NCI-H1048 (cell line): ENCODE measurements at regions not wholly inside any gene's neighbourhood (a gene's known extent, or its start where the extent isn't known, plus 50 kb on each side); places are given as distances from the start of the nearest gene placed in this dataset.

Experiments
- DNase-seq: peaks from one replicate; lab custom pipeline; 2025; lab: John Stamatoyannopoulos, UW

DNA sequence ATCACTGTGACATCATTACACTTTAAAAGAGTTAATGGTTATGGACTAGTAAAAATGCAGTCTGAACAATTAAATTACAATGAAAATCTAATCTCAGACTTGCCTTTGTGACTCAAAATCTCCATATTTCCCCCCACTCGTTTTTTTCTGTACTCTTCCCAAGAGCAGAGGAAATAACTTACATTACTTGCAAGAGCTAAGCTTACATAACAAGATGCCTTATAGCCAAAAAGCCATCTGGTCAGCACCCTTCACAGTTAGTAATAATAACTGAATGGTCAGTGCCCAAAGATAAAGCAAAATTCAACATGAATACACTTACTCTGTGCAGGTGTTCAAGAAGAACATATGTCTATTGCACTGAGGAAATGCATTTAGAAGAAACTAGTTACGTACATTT lies 1381.5 kb upstream of the CELF2 start:
- DNase-seq = no peak

DNA sequence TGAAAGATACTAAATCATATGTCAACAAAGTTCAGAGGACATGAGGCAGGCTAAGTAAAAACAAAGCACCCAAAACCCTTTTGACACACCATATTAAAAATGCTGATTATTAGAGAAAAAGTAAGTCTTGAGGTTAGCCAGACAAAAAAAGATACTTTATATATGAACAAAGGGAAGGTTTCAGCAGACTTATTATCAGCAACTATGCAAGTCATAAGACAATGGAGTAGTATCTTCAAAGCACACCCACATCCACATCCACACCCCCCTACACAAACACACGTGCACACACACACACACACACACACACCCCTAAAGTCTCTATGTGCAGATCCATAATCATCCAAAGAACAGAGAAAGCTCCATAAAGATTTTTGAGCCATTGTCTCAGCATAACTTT lies 1373.9 kb upstream of the CELF2 start:
- no peak for DNase-seq

DNA sequence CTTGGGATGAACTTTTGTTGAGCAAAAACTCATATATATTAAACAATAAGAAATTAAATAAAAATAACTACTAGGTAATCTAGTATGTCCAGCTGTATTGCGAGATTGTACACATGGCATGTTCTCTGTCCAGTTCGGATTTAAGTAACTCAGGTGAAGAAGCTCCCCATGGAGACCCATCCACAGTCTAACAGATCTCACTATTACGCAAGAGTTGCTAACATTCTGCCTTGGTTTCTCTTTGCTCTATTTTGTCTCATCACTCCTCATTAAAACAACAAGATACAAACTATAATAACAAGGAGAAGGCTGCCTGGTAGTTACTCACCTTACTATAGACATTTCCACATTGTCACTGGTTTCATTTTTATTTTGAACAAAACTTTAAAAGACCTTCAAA lies 1372.3 kb upstream of the CELF2 start:
- no peak for DNase-seq

DNA sequence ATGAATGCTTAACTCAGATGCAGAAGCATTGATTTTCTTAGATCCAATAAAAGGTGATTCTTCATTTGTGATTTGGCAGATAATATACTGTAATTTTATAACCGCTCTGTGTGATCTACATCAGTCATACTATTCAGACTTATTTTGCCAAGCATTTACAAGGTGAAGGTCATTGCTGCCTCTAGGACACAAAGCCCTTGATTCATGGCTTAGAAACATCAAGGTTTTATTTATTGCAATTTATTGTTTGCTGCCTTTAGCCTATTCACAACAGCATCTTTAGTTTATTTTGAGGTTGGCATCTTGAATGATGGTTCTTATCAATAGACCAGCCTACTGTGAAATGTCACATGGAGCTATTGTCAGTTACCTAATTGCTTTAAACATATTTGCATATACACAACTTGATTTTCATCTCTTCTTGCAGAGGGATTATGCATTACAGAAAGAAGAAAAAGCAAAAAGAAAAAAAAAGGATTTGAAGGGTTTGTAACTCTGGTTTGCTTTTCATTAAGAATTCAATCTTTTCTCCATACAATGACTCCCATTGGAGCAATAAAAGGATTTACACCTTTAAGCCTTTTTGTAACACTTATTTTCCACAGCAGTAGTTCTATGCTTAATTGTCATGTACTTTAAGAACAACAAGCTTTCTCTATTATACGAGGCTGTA lies 1371.6 kb upstream of the CELF2 start:
- no peak for DNase-seq

DNA sequence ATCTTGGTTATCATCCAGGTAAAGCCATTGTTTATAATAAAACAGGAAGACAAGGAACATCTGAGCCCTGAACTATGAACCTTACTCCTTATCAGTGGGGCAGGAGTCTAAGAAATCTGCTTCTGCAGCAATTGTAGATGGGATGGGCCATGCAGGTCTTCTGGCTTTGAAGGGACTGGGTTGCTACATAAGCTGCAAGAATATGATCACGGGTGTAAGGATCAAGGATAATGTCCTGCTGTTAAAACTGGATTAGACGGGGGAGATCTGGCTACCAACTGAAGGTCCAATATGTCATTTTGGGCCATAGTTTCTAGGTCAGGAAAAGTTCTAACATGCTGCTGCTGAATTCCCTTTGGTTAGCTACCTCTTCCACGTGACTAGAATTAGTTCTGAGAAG lies 1363.4 kb upstream of the CELF2 start:
- no peak for DNase-seq

DNA sequence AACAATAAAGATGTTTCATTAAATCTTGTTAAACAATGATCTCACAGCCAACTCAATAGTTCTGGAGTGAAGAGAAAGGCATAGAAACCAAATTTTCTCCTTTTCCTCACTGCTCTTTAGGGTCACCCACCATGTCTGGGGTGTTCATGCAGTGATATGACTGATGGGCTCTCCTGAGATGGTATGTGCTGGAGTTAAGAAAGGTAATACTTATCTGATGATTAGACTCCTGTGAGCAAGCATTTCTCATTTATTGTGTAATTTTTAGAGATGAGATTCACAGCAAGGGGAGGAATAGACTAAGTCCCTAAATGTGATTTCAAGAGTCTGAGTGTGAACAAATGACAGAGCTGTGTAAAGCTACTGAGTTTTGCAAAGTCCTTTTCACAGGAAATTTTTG lies 1361.3 kb upstream of the CELF2 start:
- DNase-seq = no peak

DNA sequence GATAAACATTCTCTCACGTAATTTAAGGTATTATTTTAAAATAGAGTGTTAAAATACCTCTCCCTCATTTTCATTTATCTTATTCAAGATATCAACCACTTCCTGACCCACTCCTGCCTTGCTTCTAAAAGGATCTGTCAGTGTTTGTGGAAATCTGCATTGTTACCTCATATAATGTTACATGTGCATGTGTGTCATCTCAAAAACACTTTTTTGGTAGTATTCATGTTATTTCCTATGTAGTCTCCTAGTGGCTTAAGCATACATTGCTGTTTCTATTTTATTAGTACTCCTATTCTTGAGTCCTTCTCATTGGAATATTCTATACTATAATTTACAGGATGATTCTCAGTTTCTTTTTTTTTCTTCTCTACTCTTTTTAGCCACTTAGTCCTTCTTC lies 1360.7 kb upstream of the CELF2 start:
- DNase-seq = no peak

DNA sequence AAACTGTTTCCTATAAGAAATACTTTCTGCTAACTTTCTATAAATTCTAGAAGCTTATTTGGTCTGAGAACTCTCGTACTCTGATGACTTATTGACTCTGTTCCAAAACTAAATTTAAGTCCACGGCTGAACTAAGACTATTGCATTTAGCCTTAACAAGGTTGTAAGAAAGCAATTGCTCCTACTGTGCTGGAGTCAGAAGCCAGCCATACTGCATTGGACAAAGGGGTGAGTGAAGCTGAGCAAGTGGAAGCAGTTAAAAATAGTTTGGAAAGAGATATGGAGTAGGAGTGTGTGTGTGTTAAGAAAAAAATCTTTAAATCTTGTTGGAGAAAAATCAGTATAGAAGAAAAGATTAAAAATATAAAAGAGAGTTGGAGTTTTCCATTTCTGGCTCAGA lies 1360.1 kb upstream of the CELF2 start:
- DNase-seq = no peak

DNA sequence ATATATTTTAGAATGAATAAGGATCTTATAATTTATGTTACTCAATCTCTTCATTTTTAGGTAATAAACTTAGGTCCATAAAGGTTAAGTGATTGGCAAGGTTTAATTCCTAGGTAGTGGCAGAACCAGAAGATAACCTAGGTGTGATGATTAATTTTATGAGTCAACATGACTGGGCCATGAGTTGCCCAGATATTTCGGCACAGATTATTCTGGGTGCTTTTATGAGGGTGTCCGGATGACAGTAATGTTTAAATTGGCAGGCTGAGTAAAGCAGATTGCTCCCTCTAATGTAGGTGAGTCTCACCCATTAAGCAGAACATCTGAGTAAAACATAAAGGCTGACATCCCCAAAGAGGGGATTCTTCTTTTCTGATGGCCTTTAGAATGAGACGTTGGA lies 1349.3 kb upstream of the CELF2 start:
- DNase-seq = no peak

DNA sequence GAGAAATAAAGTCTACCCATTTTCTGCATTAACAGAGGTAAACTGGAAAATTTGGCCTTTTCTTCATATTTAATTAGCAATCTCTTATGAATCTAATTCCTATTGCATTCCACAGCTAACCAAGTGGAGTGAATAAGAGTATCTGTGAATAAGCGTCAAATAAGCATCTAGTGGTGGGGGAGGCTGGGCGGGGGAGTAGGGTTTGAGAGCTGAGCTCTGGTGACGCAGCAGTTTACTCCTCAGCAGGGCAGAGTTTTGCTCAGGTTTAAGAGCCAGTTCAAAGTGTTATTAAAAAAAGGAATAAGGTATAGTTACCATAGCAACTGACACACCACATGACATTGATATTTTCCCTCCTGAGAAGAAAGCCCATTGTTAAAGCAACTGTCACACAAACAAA lies 1346.8 kb upstream of the CELF2 start:
- DNase-seq = no peak

DNA sequence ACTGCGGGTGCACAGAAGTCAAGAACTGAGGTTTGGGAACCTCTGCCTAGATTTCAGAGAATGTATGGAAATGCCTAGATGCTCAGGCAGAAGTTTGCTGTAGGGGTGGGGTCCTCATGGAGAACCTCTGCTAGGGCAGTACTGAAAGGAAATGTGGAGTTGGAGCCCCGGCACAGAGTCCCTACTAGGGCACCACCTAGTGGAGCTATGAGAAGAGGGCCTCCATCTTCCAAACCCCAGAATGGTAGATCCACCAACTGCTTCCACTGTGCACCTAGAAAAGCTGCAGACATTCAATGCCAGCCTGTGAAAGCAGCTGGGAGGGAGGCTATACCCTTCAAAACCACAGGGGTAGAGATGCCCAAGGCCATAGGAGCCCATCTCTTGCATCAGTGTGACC lies 1336.0 kb upstream of the CELF2 start:
- DNase-seq = no peak

DNA sequence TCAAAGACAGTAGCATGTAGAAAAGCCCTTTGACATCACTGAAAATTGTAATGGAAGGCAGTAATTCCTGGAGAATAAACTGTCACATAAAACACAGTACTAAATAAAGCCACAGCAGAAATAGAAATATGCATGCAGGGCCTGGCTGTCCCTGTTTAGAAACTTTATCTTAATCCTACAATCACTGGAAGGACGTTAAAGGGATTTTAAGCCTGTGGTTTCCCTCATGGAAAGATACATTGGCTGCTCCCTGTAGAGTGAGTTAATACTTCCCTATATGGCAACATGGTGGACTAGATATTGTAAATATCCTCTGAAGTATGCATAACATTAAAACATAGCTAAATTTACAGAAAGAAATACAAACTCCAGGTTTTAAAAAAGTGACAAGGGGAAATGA lies 1334.9 kb upstream of the CELF2 start:
- no peak for DNase-seq

DNA sequence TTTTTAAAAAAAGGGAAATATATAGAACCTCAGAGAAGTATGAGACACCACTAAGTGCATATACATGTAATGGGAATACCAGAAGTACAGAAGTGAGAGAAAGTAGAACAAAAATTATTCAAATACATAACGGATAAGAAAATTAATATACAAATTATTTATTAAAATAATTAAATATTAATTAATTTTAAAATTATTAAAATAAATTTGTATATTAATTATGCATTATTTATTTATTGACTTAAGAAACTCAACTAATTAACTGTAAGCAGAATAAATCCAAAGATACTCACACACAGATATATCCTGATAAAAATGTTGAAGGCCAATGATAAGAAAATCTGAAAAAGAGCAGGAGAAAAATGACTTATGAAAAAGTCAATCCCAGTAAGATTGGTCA lies 1333.5 kb upstream of the CELF2 start:
- DNase-seq = no peak

DNA sequence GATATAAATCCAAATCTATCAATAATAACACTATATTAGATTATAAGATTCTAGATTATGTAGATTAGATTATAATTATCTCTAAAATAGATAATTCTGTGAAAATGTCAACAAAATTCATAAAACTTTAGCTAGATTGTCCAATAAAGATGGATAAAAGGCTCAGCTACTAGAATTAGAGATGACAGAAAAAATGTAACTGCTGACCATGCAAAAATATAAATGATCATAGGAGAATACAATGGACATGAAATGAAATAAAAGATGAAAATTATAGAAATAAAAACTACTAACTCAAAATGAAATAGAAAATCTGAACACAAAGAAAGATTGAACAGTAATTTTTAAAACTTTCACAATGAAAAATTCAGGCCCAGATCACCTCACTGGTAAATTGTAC lies 1332.1 kb upstream of the CELF2 start:
- DNase-seq = no peak

DNA sequence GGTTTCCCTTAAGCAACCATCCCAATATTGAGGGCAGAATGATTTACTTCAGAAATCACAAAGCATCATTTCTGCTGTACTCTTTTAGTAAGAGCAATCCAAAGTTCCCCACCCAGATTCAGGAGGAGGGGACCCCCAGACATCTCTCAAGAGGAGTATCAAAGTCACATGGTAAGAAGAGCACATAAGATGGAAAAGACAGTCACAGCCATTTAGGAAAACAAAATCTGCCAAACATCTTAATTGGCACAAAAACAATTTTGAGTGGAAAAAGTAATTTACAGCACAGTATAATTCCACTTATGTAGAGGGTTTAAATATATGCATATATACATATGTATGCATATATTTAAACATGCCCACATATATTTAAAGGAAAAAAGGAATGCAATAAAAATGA lies 1329.0 kb upstream of the CELF2 start:
- DNase-seq = no peak

DNA sequence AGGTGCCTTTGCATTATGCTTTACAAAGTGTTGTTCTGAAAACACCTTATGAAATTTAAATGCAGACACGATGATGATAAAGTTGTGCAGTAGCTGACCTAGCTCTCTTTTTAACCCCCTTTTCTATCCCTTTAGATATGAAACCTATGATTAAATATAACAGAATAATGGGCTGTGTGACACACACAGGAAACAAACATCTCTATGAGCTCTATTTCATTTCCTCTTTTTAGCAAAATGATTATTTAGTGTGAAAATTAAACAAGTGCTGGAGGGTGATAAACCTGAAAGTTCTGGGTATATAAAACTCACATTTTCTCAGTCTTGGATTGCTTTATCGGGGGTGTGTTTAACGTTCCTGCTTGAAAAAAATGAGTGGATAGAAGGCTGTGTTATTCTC lies 1310.5 kb upstream of the CELF2 start:
- DNase-seq = no peak

DNA sequence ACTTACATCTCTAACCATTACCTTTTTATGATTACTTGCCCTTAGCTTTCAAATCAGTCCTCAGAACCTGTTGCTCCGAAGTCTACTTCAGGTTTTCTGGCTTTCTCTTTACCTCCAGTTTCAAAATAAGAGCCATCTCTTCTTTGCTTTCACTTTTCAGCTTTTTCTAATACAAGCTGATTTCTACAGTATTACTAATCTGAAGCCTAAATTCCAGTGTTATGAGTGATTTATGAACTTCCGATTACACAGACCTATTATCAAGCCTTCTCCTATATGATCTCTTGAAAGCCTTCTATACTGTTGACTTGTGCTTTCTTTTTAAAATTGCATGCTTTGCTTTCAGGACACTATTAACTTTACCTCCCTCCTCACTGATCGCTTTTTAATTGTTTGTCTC lies 1307.8 kb upstream of the CELF2 start:
- no peak for DNase-seq

DNA sequence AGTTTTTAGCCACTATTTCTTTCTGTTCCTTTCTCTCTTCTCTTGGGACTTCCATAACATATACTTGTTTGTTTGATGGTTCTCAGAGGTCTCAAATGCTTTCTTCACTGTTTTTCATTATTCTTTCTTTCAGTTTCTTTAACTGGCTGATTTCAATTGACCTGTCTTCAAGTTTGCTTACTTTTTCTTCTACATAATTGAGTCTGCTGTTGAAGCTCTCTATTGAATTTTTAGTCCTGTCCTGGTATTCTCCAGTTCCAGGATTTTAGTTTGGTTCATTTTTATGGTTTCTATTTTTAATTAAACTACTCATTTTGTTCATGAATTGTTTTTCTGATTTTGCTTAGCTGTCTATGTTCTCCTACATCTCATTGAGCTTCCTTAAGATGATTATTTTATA lies 1305.3 kb upstream of the CELF2 start:
- DNase-seq = no peak

DNA sequence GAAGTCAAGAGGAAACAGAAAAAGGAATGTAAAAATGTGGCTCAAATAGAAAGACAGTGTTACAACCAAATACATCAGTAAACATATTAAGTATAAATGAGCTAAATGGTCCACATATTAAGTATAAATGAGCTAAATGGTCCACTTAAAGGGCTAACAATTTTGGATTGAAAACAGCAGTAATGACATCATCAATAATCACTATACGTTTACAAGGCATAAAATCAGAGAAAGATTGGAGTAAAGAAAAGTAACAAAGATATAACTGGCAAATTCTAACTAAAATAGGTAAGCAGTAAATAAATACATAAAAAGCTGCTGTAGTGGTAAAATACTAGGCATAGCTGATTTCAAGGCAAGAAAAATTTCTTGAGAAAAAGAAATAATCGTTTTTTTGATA lies 1298.4 kb upstream of the CELF2 start:
- no peak for DNase-seq

DNA sequence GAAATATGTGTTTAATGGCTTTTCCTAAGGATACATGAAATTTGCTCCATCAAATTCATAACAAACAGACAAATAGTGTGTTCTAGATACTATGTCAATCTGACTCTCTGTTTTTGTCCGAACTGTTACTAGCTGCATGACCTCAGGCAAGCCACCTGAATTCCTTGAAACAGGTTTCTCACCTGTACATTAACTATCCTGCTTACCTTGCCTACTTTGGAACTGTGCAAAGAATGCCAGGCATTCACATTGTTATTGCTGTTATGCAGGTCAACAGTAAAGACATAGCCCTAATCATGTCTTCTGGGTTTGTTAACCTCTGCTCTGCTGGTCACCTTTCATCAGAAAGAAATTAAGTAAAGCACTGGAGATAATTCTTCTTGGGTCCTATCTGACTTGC lies 1283.9 kb upstream of the CELF2 start:
- no peak for DNase-seq

DNA sequence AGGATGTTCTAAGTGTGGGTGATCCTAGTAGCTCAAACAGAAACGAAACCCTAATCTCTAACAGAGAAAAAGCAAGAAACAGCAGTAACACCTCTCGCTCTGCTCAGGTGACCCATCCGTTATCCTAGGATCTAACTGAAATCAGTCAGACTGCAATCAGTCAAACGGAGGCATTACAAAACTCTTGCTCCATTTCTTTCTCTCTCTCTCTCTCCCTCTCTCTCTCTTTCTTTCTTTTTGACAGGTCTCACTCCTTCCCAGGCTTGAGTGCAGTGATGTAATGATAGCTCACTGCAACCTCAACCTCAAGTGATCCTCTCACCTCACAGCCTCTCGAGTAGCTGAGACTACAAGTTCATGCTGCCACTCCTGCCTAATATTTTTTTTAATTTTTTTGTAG lies 1283.5 kb upstream of the CELF2 start:
- no peak for DNase-seq

DNA sequence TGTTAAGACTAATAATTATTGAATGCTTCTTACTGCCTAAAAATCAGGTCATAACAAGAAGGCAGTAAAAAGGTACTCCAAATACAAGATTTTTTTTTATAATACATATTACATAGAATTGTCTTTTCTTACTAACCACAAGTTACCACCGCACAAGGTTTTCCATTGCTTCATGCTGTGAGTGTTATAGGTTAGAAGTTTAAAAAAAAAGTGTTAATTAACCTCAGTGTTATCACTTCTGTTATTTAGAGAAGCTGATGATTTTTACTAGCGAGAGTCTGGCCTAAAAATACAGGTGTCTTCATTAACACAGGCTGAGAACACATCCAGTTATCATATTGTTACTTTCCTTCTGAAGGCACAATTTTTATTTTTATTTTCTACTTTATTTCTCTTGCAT lies 1281.9 kb upstream of the CELF2 start:
- no peak for DNase-seq

DNA sequence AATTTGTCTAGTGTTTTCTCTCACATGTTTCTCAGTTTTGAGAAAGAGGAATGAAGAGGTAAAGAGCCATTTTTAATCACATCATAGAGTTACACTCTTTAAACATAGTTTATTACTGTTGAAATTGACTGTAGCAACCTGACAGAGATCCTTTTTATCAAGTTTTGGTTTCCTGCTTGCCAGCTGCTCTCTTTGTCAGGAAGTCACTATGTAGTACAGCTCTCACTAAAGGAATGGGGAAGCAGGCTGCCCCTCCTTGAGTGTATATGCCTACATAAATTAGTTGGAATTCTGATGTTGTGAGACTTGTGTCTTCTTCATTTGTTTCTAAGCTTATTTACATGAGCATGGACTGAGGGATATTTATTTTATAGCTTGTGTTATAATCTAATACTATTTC lies 1274.0 kb upstream of the CELF2 start:
- no peak for DNase-seq

DNA sequence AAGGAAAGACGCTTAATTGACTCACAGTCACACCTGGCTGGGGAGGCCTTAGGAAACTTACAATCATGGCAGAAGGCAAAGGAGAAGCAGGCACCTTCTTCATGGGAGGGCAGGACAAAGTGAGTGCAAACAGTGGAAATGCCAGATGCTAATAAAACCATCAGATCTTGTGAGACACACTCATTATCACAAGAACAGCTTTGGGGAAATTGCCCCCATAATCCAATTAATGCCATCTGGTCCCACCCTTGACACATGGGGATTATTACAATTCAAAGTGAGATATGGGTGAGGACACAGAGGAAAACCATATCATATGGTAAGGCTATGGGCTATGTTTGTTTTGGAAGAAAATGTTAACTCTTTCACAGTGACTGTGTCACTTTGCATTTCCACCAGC lies 1272.5 kb upstream of the CELF2 start:
- no peak for DNase-seq

DNA sequence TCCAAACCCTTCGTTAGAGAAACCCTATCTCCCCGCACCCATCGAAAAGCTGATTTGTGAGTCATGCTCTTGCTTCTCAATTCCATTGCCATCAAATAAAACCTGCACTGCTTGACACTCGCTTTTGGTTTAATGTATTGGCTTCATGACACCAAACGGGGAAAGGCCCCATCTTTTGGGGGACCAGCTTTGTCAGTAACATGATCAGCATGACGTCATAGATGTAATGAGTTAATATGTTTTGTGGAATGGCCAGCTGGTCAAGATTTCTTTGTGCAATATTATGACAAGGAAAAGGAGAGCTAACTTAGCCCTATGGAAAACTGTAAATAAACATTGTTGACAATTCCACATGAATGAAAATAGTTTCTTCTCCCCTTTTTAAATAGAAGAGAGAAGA lies 1260.5 kb upstream of the CELF2 start:
- no peak for DNase-seq
